AG20443 (cell line): ENCODE measurements at regions not wholly inside any gene's neighbourhood (a gene's known extent, or its start where the extent isn't known, plus 50 kb on each side); places are given as distances from the start of the nearest gene placed in this dataset.
"Not testable (repeated sequence)": the region's sequence is repeated elsewhere in the genome, so short reads cannot be mapped to it uniquely, and the experiment has no call there.

Experiments used
- DNase-seq: peaks from one replicate; pipeline ENCODE4 v3.0.0; 2012; ENCODE audit warnings: low spot score, mixed read lengths

DNA sequence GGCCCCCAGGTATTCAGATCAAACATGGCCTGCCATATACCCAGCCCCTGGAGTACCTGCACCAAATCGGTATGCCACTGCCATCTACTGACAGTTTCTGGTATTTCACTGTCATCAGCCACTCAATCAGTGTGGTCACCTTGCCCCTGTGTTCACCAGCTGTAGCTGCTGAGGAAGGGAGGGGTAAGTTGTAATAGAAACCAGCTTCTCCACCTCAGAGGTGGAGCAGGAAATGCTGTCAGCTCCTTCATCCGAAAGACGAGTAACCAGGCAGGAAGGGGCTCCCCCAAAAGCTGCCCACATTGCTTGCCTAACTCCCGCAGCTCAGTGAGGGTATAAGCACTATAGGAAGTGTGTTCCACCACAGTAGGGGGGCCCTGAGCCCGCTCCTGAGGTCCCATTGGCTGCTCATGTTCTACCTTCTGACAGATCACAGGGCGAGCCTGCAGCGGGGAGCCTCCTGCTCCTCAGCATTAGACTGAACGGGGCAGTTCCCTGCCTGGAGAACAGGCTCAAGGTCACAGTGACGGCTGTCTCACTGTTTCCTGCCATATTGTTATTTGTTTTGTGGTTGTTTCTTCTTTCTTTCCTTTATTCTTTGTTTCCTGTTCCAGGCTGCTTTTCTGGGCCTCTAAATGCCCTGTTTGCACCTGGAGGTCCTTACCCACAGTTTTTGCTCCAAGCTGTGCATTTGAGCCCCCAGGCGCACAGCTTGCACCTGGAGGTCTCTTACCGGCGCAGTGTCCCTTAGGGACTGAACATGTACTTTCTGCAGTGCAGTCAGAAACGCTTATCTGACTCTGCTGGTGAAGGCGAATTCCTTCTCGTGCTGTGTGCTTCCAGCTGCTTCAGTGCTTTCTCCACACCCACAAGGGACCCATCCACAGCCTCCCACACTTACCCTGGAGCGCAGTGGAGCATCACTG lies 1638.3 kb downstream of the MRPL39 start:
- DNase-seq = no peak

DNA sequence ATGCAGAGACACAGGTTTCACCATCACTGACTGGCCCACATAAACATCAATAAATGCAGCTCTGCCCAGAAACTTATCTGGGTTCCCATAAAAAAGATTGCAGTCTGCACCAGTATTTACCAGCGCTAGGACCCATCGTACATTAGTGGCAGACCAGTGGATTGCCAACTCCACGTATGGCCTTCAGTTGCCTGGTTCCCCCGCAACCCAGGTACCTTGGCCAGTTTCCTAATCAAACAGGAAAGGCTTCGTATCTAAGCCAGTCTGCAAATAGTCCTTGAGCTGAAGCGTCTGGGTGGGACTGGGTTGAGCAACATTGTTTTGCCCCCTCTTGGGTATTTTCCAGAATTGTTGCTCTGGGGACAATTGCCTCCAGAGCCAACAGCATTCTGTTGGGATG lies 1639.3 kb downstream of the MRPL39 start:
- DNase-seq = no peak

DNA sequence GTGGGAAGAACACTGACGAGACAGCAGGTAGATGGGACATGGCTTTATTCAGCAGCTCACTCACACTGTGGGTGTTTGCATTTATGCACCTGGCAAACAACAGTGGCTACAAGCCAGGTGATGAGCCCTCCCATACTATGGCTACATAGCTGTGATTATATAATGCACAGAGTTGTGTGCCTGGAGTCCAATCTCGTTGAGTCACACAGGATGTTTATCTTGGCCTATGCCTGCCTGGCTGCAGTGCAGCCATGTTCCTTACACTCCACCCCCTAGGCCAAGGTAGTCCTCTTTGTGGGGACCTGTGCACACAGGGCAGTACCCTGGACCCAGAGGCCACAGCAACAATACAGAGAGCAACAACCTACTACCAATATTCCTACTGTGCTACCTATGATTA lies 1643.8 kb downstream of the MRPL39 start:
- no peak for DNase-seq

DNA sequence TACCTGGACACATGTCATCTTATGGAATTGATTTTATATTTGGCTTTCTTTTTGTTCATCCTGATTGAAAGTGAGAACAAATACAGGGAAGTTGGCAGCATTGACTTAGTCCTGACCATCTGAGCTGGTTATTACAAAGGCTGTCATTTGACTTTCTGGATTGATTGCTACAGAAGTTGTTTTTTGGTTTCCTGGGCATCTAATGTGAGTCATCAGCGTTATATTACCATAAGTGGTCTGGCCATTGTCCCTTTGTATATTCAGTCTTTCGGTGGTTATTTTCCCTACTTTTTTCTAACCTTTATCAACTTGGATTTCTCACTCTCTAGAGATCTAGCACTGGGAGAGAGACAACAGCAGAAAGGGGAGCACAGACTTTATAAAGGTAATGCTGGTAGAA lies 1646.5 kb downstream of the MRPL39 start:
- no peak for DNase-seq

DNA sequence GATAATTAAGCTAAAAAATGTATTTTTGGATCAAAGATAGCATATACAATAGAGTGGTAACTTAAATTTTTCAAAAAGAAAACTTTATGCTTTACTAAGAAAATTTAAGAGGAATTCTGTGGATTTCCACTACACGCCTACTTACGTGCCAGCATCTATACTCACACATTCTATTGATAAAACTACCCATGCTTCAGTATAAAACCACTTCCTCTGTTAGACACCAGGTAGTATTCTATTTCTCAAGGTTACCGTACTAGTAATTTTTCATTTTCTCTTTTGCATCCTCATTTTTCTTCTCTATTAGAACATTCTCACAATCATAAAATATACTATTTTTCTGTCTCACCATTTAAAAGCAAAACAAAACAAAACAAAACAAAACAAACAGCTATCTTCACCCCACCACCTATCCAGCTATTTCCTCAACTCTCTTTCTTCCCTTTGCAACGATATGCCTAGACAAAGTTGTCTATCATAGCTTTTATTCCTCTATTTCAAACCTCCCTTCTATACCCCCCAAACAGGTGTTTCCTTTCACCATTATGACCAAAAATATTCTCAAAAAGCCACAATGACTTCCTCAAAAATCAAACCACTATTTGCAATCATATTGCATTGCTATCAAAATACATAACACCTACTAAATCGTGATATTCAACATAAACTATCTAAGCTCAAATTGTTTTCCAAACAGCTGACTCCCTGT lies 1652.0 kb downstream of the MRPL39 start:
- no peak for DNase-seq

DNA sequence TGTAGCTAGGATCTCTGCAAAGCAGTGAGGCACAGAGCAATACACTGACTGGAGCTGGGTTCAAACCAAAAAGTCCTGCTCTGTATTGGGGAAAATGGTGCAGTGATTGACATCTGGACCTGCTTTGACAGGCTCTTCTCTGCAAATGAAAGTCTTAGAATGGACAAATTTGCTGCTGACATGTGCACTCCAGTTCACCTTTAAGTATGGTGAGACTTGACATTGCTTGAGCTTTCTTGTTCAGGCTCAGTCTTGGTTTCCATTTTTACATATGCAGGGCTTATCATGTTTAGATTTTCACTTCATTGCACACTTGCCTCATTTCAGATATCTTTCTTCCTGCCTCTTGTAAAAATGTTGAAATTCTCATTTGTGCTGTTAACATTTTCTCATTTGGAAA lies 1655.0 kb downstream of the MRPL39 start:
- no peak for DNase-seq

DNA sequence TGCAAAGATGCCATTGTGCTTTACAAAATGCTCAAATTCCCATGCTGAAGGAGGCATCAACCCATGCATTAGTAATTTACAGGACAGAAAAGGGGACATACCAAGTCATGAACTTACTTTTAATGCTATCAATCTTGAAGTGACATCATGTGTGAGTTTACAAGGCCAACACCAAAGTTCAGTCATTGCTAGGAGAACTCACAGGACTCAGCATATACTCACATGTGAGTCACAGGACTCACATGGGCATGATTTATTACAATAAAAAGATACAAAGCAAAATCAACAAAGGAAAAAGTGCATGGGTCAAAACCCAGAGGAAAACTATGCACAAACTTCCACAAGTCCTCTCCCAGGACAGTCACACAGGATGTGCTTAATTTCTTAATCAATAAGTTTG lies 1656.0 kb downstream of the MRPL39 start:
- DNase-seq = no peak

DNA sequence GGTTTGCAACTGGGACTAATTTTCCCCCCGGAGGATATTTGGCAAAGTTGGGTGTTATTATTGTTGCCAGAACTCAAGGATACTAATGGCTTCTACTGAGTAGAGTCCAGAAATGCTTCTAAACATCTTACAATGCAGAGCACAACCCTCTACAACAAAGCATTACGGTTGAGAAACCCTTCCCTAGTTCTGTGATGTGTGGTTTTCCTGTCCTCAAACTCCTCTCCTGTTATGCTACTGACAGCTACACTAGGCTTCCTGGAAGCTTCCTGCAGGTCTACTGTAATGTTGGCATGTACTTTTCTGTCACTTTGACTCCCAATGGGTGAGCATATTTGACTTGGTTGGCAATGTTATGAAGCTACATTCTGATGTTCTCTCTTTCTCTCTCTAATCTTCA lies 1656.9 kb downstream of the MRPL39 start:
- no peak for DNase-seq

DNA sequence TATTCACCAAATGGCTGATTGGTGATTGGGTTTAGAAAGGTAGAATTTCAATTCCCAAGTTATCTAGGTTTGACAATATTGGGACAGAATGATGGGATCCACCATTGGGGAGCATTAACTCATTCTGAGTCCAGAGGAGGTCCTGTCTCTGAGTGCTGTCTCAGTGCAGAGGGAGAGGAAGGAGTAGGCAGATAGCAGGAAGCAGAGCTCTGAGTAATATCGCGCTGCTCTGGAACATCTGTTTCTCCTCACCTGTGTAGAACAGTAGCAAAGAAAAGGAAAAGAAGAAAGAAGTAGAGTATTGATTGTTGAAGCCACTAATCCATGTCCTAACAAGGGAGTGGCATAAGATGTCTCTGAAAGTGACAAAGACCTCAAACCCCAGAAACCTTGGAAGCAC lies 1657.8 kb downstream of the MRPL39 start:
- no peak for DNase-seq

DNA sequence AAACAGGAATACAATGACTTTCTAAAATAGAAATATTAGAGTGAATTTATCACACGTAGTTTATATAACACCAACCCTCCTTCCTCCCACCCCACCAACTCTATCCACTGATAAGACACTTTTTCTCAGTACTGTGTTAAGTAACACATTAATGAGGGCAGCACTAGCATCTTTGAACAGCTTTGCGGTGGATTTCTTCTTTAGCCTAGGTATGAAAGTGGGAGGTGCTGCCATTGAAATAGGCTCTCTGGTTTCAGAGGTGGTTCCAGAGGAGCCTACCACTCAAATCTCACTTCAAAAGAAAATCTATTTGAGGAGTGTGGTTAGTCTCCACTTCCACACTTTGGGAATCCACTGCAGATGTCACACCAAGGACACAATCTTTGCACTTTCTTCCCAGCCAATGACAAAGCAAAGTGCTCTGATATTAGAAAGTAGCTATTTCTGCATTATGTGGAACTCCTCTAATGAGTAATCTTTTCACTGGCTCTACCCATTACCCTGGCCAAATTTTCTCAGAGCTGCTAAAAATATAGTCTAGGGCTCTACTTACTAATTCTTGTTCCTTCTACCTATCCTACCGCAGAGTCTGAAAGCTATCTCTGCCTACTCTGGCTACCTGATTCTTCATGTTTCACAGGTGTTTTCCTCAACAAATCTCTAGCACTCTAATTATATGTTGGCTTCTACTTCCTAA lies 1667.8 kb downstream of the MRPL39 start:
- DNase-seq = no peak

DNA sequence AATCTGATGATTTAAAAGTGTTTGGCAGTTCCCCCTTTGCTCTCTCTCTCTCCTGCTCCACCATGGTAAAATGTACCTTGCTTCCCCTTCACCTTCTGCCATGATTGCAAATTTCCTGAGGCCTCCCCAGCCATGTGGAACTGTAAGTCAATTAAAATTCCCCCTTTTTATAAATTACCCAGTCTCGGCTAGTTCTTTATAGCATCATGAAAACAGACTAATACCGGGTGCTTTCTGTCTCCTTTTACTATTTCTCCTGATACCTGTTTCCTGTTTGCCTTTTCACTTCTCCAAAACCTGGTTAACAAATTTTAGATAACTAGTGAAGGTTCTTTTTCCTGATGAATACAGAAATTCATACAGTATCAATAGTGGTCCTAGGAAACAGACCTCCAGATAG lies 1670.3 kb downstream of the MRPL39 start:
- DNase-seq = no peak

DNA sequence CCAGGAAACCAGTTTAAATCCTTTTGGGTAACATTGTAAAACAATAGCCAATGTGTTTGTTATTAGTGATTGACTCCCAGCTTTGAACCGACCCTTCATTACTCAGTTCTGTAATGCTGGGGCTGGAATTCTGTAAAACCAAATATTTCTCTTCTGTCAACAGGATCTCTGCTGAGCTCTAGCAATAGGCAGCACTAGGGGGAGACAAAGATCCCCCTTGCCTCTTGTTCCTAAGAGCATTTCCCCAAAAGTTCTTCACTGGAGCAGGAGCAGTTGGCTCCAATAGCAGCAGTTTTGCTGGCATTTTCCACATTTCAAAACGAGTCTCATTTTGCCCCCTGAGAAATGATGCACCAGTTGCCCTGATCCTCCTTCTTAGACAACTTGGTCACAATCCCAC lies 1671.1 kb downstream of the MRPL39 start:
- DNase-seq = no peak

DNA sequence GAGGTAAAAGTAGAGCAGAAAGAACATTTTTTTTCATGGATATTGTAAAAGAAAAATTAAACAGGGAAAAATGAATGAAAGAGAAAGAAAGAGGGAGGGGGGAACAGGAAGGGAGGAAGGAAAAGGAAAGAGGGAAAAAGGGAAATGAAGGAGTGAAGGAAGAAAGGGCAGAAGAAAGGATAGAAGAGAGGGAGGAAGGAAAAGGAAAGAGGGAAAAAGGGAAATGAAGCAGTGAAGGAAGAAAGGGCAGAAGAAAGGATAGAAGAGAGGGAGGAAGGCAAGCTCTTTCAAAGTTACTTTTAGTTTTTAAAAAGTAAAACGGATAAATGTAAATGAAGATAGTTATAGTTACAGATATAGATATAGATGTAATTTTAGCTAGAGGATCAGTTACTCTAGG lies 1676.7 kb downstream of the MRPL39 start:
- no peak for DNase-seq

DNA sequence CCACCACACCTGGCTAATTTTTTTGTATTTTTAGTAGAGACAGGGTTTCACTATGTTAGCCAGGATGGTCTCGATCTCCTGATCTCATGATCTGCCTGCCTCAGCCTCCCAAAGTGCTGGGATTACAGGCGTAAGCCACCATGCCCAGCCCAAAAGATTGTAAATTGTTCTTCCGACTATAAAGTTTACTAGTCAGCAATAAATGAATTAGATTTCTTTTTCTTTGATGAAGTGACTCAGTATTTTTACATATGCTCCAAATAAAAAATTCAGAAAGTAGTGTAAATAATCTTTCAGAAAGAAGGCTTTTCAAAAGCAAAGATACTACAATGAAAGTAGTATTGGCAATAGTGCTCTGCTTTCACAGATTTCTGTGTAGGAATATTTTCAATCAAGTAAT lies 1680.9 kb downstream of the MRPL39 start:
- DNase-seq = not testable (repeated sequence)

DNA sequence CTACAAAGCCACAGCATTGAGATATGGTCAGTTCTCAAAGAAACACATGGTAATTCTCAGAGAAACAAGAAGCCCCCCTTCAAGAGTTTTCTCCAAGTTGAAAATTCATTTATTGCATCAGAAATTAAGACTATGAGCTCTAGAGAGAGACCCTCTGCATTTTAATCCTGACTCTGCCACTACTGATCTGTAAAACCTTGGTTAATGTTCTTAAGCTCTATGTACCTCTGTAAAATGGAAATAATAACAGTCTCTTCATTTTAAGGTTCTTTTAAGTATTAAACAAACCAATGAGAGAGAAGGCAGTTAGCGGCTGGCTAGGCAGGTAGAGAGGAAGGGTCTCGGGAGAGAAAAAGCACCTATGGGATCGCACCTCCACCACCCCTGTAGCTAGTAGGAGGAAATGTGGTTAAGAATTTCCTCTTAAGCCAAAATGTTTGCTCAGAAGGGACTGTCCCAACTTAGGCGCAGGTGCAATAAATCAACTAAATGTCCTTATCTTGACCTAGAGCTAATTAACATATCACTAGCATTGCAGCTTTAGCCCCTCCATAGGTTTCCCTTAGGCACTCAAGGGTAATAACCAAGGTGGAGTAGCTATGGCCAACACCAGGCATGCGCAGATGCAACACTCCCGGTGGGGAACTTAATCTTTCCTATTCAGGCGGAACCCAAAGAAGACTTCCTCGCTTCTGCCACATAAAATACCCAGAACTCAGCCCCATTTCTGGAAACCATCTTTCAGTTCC lies 1685.4 kb downstream of the MRPL39 start:
- no peak for DNase-seq

DNA sequence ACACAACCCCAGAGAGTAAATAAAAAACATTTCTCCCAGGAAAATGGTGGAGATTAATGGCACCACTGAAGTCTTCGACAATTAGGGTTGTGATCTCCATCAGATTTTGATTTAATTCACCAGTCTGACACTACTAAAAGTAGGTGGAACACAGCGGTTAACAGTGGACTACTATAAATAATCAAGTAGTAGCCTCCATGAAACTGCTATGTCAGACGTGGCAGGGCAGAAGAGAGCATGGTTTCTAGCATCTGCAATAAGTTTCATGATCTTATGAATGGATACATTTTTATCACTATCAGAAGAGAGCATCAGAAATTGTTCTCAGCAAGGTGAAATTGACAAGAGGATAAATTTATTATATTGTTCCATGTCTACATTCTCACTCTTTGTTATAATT lies 1706.6 kb downstream of the MRPL39 start:
- no peak for DNase-seq

DNA sequence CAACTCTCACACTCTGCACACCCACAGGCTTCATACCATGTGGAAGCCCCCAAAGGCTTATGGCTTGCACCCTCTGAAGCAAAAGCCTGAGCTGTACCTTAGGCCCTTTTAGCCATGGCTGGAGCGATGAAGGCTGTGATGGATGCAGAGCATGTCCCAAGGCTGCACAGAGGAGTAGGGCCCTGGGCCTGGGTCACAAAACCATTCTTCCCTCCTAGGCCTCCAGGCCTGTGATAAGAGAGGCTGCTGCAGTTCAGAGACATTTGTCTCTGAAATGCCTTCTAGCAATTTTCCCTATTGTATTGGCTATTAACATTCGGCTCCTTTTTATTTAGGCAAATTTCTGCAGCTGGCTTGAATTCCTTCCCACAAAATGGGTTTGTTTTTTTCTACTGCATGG lies 1707.7 kb downstream of the MRPL39 start:
- no peak for DNase-seq

DNA sequence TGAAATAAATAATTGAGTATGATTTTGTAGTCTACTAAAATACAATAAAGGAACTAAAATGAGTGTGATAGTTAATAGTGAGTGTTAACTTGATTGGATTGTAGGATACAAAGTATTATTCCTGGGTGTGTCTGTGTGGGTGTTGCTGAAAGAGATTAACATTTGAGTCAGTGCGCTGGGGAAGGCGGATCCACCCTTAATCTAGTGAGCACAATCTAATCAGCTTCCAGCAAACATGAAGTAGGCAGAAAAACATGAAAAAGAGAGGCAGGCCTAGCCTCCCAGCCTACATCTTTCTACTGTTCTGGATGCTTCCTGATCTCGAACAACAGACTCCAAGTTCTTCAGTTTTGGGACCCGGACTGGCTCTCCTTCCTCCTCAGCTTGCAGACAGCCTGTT lies 1716.6 kb downstream of the MRPL39 start:
- DNase-seq = no peak

DNA sequence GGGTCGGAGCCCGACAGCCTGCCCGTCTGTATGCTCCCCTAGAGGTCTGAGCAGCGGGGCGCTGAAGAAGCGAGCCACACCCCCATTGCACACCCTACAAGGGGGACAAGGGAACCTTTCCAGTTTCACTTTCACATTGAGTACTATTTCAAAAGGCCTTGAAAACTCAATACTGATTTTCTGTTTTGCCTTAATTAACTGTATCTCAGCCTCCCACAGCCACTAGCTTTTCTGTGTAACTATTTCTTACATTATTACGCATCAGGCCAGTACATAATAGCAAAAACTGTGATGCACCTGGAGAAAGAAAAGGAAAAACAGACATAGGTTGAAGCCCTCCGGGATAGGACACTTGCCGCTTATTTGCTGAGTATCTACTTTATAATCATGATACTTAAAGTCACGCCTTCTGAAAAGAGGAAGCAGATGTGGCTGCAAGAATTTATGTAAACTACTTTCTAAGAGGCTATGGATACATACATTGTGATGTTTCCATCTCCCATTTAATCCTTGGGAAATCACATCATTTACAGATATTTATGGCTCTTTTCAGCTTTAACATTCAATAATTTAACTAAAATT lies 1719.5 kb downstream of the MRPL39 start:
- DNase-seq = no peak

DNA sequence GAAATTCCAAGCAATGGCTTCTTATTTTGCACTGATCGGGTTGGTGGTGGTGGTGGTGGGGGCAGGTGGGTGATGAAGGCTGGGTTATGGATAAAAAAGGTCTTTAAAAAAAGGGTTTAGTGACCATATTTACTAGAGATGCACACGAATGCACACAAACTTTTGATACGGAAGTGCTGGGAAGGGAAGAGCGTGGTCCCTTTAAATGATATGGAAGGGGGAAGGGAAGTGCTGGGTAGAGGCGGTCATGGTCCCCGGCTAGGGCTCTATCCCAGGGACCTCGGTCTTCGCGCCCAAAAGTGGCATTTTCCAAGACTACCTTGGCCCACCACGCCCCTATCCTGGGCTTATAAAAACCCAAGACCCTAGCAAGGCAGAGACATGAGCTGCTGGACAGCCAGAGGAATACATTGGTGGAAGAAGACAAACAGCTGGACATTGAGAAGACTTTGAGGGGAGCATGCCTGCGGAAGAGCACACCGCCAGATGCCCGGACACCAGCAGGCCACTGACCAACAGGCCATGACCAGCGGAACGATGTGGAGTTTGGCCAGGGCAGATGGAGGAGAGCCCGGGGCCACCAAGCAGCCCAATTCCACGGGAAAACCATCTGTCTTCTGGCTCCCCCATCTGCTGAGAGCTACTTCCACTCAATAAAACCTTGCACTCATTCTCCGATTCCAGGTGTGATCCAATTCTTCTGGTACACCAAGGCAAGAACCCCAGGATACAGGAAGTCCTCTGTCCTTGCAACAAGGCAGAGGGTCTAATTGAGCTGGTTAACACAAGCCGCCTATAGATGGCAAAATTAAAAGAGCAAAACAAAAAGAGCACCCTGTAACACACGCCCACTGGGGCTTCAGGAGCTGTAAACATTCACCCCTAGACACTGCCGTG lies 1720.2 kb downstream of the MRPL39 start:
- no peak for DNase-seq

DNA sequence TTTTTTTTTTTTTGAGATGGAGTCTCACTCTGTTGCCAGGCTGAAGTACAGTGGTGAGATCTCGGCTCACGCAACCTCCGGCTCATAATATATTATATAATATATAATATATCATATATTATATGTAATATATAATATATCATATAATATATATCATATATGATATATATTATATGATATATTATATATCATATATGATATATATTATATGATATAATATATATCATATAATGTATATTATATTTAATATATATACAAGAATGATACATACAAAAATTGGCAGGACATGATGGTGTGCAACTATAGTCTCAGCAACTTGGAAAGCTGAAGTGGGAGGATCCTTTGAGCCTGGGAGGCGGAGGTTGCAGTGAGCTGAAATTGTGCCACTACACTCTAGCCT lies 1725.5 kb downstream of the MRPL39 start:
- DNase-seq = no peak
